Right renal pelvis (tissue), 4 donors: ENCODE measurements at regions not wholly inside any gene's neighbourhood (a gene's known extent, or its start where the extent isn't known, plus 50 kb on each side); places are given as distances from the start of the nearest gene placed in this dataset.

Experiments used
- DNase-seq, 4 donors: peaks; one replicate each; pipeline ENCODE4 v3.0.0-alpha.2; 2013; ENCODE audit warnings: low read depth in 4 of 4, low spot score in 3 of 4, missing footprints in 1 of 4

- no peak for DNase-seq
Measured at GRCh38 chr7:22565315-22565811, 65.4 kb upstream of the STEAP1B start.

DNA sequence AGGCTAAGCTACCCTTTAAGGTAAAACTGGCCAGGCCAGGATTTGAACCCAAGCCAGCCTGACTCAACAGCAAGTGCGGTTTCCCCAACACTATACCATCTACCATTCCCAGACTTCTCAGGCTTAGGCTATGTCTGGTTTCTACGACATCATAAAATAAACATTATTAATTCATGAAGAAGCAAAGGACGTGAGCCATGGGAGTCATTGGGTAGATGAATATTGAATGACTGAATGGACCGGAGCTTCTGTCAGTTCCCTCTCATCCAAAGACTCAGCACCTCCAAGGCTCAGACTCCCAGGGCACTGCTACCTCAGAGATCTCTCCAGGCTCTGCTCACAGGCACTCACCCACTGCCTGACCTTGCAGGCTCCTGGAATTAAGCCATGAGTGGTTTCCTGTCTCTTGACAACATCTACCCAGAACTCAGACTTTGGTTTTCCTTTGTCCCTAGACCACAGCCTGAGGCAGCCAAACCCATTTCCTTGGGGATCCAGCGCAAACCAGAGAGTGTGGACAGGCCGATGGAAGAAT lies 64.6 kb upstream of the STEAP1B start:
- no peak for DNase-seq

DNA sequence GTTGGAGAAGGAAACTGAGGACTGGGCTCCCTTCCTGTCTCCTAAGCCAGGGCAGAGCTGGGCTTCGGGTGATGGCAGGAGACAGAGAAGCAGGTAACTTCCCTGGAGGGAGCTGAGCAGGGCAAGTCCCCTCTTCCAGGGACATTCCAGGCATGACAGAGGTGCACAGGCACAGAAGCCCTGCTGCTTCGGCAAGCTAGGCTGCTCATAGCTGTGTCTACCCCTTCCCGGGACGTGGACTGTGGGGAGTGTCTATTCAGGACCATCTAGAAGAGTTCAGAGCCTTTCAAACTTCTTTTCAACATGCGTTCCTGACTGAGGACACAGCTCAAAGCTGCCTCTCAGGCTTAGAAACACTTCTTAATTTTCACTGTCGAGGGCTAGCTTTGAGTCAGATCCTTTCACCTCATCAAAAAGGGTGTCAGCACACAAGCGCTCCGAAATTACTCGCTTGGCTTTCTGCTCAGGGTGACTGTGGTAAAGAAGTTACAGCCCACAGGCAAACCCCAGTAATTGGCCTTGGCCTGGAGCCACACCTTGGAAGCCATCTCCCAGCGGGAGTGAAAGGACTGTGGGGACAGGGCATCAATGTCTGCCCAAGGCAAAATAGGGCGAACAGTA lies 63.7 kb upstream of the STEAP1B start:
- no peak for DNase-seq

GRCh38 chr7:22563032-22563501 lies 63.1 kb upstream of the STEAP1B start:
- DNase-seq: no peak

DNA sequence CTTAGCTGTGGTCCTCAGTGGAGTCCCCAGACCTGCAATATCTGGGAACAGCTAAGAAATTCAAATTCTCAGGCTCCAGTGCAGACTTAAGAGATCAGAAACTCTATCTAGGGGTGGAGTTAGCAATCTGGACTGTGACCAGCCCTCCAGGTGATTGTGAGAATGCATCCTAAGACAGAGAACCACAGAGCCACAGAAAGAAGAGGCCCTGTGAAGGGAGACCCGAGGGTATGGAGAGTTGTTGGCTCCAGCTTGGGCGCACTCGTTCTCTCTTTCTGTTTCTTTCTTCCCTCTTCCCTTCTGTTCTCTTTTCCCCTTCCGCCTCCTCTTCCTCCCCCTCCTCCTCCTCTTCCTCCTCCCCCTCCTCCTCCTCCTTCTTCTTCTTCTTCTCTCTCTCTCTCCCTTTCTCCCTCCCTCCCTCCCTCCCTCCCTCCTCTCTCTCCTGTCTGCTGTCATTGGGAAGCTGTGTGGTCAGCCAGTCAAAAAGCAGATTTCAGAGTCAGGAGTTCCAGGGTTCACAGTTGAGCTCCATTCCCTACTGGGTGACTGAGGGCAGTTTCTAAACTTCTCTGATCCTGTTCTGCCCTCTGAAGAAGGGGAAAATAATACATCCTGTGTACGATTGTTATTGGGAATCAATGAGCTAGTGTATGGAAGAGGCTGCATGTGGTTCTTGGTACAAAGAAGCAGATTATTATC lies 62.1 kb upstream of the STEAP1B start:
- DNase-seq: no peak

GRCh38 chr7:22561321-22561811 lies 61.4 kb upstream of the STEAP1B start:
- peak in 1 of 4 donors; percentile 63 for DNase-seq

DNA sequence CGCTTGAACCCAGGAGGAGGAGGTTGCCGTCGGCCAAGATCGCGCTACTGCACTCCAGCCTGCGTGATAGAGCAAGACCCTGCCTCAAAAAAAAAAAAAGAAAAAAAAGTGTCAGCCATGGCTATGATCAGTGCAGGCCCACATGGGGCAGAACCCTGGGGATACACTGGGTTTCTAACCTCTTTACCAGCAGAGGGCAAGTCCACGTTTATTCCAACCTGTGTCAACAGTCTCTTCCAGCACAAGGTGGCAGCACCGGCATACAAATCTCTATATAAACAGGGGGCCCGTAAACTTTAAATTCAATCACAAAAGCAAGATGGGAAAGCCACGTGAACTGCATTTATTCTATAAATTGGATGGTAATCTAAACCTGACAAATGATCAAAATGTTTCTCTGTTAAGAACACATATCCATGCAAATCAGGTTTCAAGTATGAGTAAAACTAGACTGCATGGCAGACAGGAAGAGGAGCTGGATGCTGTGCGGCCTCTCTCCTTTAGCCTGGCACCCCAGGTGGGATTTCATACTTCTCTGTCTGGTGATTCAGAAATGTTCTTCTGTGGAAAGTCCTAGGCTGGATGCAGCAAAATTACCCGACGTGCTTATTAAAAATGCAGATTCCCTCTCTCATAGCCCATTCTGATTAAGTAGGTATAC lies 60.0 kb upstream of the STEAP1B start:
- DNase-seq: peak in 1 of 4 donors; percentile 64

DNA sequence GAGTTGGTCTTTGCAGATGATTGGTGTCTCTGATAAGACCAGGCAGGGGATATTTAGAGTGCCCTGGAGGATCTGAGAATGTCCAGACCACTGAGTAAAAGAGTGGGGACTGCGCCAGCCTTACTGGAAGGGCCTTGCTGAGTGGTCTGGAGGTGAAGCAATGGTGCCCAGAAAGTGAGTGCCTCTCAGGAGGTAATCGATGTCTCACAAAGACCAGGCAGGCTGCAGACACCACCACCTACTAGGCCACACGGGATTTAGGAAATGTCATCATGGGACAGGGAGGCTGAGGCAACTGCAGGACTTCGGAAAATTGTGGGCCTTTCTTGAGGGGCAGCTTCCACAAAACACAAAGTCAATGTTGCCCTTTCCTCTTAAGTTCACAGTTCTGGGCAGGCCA lies 57.2 kb upstream of the STEAP1B start:
- DNase-seq: no peak

DNA sequence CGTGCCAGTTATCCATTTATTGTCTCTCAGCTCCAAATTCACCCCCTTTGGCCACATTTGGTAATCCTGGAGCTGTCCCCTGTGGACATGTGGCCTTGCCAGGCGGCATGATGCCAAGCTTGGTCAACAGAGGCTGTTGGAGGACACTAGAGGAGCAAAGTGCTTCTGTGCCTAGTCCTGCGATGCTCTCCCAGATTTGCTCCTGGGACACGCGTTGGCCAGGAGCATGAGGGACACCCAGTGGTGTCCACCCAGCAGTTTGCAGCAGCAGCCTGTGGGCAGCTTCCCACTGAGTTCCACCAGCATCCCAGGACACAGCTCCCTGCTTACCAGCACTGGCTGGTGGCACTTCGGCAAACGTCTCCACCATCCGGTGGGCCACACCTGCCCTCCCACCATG lies 55.5 kb upstream of the STEAP1B start:
- DNase-seq: no peak

DNA sequence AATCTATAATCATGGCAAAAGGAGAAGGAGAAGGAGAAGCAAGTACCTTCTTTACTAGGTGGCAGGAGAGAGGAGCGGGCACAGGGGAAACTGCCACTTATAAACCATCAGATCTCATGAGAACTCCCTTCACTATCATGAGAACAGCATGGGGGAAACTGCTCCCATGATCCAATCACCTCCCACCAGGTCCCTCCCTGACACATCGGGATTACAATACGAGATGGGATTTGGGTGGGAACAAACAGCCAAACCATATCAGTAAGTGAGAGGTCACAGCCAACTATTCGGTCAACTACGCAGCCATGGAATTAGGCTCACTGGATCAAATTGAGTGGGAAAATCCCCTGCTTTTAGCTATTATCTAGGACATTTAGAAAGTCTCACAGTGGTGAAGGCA lies 54.2 kb upstream of the STEAP1B start:
- DNase-seq: no peak

DNA sequence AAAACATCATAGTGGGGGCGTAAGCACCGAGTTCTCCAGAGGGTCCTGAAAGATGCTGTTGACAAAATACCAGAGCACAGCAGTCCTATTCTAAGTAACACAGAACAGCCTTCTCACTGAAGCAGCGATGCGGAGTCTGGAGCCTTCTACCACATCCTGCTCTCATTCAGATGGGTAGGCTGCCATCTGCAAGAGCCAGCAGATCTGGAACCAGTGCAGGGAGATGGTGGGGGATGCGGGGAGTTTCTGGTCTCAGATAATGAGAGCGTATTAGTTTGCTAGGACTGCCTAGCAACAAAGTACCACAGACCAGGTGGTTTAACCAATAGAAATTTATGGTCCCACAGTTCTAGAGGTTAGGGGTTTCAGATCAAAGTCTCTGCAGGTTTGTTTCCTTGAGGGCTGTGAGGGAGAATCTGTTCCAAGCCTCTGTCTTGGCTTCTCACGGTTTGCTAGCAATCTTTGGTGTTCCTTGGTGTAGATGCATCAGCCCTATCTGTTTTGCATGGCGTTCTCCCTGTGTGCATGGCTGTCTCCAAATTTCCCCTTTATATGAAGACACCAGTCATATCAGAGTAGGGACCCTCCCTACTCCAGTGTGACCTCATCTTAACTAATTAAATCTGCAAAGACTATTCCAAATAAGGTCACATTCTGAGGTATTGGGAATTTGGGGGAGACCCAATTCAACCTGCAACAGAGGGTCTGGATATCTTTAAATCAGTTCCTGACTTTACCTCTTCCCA lies 52.0 kb upstream of the STEAP1B start:
- DNase-seq: no peak

GRCh38 chr7:22550514-22551030 lies 50.6 kb upstream of the STEAP1B start:
- DNase-seq: no peak

DNA sequence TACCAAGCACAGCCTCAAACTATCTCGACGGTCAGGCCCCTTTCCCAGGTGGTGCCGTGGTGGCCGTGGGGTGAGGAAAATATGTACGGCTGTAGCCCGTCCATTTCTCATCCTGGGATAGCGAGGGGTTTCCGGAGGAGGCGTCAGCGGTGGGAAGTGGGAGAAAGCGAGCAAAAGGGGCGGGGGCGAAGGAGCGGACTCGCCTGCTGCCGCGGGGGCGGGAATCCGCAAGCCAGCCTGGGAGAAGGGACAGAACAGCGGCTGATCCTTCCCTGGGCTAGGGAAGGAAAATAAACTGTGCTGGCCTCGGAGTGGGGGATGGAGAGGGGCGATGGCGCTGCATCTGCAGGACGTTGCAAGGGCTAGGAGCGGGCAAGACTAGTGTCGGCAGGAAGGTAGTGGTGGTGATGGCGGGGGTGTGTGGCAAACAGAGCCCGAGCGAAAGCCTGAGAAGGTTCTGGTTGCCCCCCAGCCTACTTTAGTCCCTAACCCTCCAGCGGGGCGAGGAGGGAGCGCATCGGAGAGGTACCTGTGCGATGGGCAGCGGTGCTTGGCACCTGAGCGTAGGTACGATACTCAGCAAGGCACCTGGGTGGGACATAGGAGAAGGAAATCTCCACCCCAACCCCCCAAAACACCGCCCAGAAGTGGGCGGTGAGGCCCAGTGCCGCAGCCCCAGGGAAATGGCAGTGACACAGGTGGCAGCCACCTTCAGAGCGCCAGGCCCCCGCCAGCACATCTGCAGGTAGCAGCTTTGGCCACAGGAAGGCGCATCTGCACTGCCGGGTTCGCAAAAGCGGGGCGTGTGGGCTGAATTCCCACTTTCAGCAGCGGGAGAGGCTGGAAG lies 49.9 kb upstream of the STEAP1B start:
- no peak for DNase-seq
